ENCODE measurements at regions not wholly inside any gene's neighbourhood (a gene's known extent, or its start where the extent isn't known, plus 50 kb on each side); places are given as distances from the start of the nearest gene placed in this dataset.

DNA sequence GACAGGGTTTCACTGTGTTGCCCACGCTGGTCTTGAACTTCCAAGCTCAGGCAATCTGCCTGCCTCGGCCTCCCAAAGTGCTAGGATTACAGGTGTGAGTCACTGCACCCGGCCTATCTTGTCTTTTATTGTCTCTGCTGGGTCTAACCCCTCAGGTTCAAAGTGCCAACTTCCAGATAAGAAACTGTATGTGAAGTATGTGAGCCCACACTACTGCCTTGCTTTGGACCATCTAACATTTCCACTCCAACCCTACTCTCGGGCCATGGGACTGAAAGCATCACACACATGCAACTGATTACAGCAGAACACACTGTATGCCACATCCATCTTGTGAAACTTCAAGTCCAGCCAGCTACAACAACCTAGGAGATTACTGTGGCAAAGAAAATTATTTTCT lies 256.1 kb upstream of the VEPH1 start:
- no peak for DNase-seq
- in situ Hi-C loops (cut with MboI; ENCODE audit: low pct_unique_long_range_greater_than_20kb, low sequenced_read_pairs): no loop called here

DNA sequence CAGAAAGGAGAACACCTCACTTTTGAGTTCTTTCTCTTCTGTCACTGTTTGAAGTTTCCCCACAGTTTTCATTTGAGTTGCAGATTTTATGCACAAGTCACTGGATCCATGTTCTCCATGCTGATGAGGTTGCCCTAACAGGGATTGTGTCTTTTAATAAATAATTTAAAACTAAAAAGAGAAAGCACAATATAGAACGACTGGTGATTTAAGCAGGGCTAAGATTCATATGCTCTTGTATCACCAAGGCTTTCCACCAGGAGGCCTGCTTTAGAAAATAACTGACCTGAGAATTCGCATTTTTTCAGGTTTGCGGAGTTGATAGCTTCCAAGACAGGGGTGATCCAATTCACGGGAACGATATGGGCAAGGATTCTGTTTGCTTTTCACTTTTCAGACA lies 252.0 kb upstream of the VEPH1 start:
- in situ Hi-C loops (cut with MboI; ENCODE audit: low pct_unique_long_range_greater_than_20kb, low sequenced_read_pairs): no loop called here
- no peak for DNase-seq

DNA sequence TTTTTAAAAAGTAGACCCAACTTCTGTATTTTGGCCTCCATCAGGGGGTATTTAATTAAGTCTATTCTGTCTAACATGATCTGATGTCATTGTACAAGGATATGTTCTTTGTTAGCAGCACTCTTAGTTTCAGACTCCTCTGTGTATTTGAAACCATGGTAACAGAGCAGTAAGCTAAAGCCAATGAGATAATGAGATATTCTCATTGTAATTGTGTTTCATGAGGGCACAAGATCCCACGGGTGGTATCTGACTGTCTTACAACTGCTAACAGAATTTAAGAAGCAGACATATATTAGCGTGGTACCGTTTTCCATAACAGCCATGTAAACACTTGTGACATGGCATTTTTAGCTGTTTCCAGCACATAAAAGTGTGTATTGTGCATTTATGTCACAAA lies 251.2 kb upstream of the VEPH1 start:
- in situ Hi-C loops (cut with MboI; ENCODE audit: low pct_unique_long_range_greater_than_20kb, low sequenced_read_pairs): no loop called here
- DNase-seq: no peak

DNA sequence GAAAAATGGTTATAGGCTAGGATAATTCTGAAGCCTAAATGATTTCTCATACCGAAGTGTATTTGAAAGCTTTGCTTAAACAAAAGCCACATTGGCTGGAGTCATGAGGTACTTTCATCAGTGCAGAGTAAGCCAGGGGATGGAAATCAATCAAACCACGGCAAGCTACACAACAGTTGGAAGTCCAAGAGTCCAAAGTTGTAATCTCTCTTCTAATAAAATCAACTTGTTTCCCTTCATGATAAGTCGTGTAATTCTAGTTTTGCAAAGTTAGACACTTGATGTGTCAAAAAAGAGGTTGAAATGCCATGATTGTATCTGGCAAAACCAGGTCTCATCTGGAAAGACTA lies 250.5 kb upstream of the VEPH1 start:
- in situ Hi-C loops (cut with MboI; ENCODE audit: low pct_unique_long_range_greater_than_20kb, low sequenced_read_pairs): no loop called here
- no peak for DNase-seq

DNA sequence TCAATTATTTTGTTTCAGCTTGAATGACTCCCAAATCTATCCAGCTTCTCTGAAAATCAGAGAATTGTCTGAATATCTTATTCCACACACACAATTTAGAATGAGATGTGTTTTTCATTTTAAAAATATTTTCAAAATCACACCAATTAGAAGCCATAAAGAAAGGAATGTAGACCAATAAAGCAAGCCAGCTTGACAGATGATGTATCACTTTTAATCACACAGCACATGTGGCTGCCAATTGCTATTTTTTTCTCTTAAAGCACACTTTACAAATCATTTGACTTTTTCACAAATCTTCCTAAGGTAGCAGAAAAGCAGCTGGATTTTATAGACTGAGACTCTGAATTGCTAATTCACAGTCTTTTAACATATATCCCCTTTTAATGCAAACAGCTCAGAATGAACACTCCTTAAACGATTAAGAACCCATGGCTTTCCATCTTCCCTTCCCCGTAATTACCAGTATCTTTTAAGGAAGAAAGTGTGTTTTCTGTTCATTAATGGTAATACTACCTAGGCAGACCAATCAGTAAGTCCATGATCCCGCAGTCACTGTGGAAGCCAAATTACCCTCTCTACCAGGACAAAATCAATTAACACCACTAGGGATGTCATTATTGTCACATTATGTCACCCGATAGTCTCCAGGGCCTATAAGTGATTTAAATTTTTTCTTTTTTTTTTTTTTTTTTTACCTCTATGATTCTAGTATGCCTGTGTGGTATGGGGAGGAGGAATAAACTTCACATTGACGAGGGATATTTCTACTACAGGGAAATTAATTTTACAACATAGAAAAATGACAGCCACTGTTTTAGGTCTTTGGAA lies 250.0 kb upstream of the VEPH1 start:
- in situ Hi-C loops (cut with MboI; ENCODE audit: low pct_unique_long_range_greater_than_20kb, low sequenced_read_pairs): no loop called here
- DNase-seq: no peak

DNA sequence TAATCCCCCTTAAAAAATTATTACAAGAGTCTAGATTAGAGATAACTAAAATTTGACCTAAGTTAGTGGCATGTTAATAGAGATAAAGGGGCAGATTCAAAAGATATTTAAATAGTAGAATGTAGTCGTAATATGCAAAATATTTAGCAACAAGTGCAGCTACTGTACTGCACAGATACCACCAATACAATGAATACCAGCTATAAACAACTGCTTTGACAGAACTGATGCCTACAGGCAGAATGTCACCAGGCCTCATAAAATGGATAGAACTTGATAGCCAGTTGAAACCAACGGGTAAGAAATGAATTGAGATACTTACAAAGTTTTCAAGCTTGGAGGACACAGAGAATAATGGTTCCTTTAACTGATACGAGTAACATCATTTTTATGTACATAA lies 249.3 kb upstream of the VEPH1 start:
- DNase-seq: no peak
- in situ Hi-C loops (cut with MboI; ENCODE audit: low pct_unique_long_range_greater_than_20kb, low sequenced_read_pairs): no loop called here

DNA sequence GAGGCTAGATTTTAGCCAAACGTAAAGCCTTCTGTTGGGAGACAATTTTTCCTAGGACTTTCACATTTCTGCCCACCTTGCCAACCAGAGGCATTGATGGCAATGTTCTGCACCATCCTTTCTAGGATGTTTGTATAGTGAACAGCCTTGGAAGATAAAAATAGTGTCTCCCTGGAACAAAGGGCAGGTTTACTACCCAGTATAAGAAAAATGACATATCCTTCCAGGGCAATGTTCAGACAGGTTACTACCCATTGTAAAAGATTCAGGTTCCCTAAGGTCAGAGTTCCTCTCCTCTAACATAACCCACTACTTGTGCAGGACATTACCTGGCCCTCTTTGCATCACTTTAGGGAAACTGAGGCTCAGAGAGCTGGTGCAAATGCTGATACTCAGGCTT lies 248.2 kb upstream of the VEPH1 start:
- DNase-seq: no peak
- in situ Hi-C loops (cut with MboI; ENCODE audit: low pct_unique_long_range_greater_than_20kb, low sequenced_read_pairs): no loop called here

DNA sequence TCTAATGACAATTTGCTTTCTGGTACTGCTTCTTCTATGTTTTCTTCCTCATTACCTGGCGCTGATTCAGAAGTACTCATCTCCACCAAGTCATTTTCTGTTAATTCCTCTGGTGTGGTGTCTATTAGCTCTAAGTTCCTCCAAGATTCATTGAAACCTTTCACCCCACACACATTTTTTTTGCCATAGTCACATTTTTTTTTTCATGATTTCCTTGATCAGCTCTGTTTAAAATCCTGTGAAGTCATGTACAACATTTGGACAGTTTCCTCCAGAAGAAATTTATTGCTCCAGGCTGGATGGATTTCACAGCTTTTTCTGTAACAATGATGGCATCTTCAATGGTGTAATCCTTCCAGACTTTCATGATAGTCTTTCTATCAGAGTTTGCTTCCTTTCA lies 243.2 kb upstream of the VEPH1 start:
- no peak for DNase-seq
- in situ Hi-C loops (cut with MboI; ENCODE audit: low pct_unique_long_range_greater_than_20kb, low sequenced_read_pairs): no loop called here

DNA sequence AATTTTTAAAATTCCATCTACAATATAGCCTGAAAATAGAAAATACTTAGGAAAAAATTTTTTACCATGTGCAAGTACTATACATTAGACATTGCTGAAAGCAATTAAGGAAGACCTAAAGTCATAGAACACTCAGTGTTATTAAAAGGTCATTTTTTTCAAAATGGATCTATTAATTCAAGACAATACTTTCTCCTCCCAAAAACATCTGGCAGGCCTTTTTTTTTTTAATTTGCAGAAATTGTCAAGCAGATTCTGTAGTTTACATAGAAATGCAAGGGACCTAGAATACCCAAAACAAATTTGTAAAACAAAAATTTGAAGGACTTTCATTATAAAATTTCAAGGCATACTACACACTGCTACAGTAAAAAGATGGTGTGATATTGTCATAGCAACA lies 238.4 kb upstream of the VEPH1 start:
- in situ Hi-C loops (cut with MboI; ENCODE audit: low pct_unique_long_range_greater_than_20kb, low sequenced_read_pairs): no loop called here
- DNase-seq: no peak

DNA sequence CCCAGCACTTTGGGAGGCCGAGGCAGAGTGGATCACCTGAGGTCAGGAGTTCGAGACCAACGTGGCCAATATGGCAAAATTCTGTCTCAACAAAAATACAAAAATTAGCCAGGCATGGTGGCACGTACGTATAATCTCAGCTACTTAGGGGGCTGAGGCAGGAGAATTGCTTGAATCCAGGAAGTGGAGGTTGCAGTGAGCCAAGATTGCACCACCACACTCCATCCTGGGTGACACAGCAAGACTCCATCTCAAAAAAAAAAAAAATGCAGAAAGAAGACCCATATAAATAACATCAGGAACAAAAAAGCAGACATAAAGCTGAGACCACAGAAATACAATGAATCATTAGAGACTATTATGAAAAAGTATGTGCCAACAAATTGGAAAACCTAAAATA lies 235.2 kb upstream of the VEPH1 start:
- in situ Hi-C loops (cut with MboI; ENCODE audit: low pct_unique_long_range_greater_than_20kb, low sequenced_read_pairs): no loop called here
- no peak for DNase-seq

DNA sequence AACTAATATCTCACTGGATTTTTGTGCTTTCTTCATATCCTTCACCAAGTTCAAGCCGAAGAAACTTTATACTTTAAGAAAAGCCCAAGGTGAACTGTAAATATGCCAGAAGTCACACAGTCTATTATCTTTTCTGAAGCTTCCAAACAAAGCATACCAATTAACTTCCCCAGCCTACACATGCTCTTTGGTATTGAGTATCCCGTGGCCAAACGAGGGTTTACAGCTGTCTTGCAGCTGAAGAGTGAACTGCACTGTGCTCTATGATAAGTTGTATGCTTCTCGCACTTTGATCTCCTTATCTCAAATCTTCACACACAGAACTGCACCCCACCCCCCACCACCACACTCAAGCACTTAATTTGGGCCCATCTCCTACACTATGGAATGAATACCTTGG lies 215.6 kb upstream of the VEPH1 start:
- in situ Hi-C loops (cut with MboI; ENCODE audit: low pct_unique_long_range_greater_than_20kb, low sequenced_read_pairs): no loop called here
- DNase-seq: no peak

DNA sequence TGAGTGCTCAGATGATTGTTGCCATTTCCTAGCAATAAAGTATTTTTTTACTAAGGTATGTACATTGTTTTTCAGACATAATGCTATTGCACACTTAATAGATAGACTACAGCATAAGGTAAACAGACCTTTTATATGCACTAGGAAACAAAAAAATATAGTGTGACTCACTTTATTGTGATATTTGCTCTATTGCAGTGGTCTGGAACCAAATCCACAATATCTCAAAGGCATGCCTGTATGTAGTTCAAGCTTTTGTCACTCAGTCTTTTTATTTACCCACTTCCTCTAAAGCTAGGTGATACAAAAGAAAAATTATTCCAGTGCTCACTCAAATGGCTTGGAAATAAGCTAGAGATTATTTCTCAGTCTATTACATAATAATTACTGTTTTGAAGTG lies 209.9 kb upstream of the VEPH1 start:
- DNase-seq: no peak
- in situ Hi-C loops (cut with MboI; ENCODE audit: low pct_unique_long_range_greater_than_20kb, low sequenced_read_pairs): no loop called here

DNA sequence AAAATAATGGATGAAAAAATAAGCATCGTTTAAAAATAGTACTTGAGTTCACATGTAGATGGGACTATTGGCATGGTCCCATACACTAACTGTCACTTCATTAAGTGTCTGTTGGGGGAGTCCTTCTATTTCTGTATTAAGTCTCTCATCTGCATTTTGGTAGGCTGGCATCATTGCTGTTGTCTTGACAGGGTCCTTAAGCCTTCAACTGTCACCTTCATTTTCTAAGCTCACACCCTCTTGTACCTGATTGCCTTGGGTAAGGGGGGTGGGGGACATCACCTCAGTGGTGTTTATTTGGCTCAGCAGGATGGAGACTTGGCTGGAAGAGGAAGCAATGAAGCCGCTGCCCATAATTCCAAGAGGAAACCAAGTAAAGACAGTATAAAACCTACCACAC lies 202.0 kb upstream of the VEPH1 start:
- in situ Hi-C loops (cut with MboI; ENCODE audit: low pct_unique_long_range_greater_than_20kb, low sequenced_read_pairs): no loop called here
- DNase-seq: no peak

DNA sequence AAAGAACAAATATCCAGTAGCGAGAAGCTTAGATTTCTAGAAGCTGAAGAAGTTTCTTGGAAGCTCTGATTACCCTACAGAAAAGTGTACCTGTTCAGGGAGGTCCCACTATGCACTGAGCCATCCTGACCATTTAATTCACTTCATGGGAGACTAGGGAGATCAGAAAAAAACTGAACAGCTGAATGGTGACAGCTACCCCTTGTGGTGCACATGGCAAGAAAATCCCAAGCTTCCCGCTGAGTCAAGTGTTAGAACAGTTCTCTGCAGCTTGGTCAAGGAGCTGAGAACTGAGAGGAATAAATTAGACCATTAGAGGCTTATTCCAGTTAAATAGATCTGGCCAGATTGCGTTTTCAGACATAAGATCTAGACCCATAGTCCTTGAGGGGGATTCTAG lies 197.2 kb upstream of the VEPH1 start:
- no peak for DNase-seq
- in situ Hi-C loops (cut with MboI; ENCODE audit: low pct_unique_long_range_greater_than_20kb, low sequenced_read_pairs): no loop called here

DNA sequence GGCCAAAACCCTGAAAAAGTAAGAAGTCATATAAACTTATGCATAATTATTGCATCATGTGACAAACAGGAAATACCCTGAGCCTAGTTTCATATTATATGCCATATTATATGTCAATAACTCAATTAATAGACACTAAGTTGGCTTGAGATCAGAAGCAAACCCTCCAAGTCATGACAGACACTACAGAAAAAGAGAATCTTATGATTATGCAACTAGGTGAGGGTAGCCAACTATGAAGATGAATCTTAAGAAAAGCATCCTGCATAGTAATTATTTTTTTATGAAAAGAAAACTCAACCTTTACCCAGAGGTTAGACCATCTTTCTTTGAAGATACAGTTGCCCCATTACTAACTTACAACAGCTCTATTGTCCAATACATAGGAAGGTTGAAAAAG lies 192.4 kb upstream of the VEPH1 start:
- in situ Hi-C loops (cut with MboI; ENCODE audit: low pct_unique_long_range_greater_than_20kb, low sequenced_read_pairs): no loop called here

DNA sequence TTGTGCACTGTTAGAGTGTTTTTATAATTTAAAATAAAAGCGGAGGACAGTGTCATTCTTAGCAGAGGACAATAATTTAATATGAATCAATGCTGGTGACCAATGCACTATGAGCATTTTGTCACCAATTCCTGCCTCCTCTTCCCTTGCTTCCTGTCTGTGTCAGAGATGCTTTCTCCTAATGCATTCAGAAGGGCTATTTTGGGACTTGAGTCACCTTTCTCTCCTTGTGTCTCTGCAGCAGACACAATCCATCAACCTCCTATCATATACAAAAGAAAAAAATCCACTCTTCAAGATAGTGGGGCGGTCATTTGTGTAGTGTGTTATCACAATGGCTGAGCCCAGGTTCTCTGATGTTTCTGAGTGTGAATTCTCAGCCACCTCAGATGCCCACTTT lies 191.9 kb upstream of the VEPH1 start:
- in situ Hi-C loops (cut with MboI; ENCODE audit: low pct_unique_long_range_greater_than_20kb, low sequenced_read_pairs): no loop called here

More for the DNA sequence above, 192.4 kb upstream of the VEPH1 start:
- no peak for DNase-seq

DNA sequence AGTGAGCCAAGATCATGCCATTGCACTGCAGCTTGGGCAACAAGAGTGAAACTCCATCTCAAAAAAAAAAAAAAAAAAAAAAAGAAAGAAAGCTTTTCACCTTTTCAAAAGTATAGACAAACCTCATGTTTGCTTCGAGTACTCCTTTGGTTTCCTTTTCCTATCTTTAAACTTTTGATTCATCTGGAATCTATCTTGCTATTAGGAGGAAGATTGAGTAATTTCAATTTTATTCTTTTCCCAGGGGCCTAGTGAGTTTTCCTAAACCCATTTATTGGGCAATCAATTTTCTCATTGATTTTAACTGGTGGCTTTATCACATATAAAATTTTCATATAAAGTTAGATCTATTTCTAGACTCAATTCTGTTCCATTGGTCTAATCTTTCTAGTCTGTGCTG lies 190.5 kb upstream of the VEPH1 start:
- in situ Hi-C loops (cut with MboI; ENCODE audit: low pct_unique_long_range_greater_than_20kb, low sequenced_read_pairs): no loop called here
- DNase-seq: no peak

More for the DNA sequence above, 191.9 kb upstream of the VEPH1 start:
- DNase-seq: no peak

DNA sequence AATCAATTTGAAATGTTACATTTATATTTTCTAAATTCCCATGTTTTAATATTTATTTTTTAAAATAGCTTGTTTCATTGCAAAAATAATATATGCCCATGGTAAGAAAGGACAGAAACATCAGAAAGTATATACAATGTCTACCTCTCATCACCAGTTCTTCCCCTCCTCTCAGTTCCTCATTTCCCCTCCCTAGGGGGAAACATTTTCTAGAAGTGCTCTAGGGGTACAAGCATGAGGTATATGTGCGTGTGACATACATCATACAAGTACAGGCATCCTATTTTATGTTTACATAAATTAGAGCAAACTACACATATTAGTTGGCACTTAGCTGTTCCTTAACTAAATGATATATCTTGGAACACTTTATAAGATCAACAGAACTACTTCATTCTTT lies 189.3 kb upstream of the VEPH1 start:
- DNase-seq: no peak
- in situ Hi-C loops (cut with MboI; ENCODE audit: low pct_unique_long_range_greater_than_20kb, low sequenced_read_pairs): no loop called here

DNA sequence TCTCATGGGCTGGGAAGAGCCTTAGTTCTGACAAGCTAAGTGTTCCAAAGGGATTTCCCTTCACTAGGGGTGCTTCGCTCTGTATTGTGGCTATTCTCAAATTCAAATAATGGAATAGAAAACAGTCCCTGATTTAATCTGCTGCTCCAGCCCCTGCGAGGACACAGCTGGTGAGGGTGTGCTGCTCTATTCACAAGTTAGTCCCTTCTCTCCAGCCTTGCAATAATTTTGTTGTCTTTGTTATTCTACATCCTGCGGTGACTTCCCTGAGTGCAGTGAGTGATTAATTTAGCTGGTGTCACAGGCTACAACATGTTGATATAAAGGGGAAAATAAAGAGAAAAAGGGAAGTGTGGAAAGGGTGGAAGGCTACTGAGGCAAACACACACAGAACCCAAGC lies 180.5 kb upstream of the VEPH1 start:
- no peak for DNase-seq

DNA sequence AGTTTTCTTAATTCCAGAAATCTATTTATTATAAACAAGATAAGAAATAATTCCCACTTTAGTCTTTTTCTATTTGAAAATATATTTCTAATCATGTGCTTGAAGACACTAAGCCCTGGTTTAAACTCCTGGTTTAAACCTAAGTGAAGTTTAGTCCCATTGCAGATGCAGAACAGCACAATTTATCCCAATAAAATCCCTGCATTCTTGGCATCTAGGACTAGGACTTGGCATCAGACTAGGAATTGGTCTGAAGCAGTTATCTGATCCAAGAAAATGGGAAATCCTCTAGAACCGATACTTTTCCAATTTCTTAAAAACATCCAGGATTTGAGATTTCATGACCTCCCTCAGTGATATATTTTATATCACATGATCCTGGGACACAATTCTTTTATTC lies 168.8 kb upstream of the VEPH1 start:
- in situ Hi-C loops (cut with MboI; ENCODE audit: low pct_unique_long_range_greater_than_20kb, low sequenced_read_pairs): no loop called here
- DNase-seq: no peak

More for the DNA sequence above, 180.5 kb upstream of the VEPH1 start:
- in situ Hi-C loops (cut with MboI; ENCODE audit: low pct_unique_long_range_greater_than_20kb, low sequenced_read_pairs): no loop called here

DNA sequence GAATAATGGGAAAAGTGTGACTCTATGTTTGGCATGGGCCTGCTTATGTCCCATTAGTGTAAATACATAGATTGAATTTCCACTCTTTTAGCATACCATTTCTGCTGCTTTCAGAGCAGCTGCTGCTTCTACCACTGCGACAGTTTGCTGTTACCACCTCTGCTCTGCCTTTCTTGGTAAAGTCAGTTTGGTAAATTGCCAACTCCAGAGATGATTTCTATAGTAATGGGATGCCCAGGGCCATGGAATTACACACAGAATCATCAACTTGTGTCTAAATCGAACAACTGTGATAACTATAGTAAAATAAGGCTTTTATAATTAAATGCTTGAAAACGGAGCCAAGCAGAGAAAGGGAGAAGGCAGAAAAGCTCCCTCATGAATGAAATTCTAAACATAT lies 168.4 kb upstream of the VEPH1 start:
- in situ Hi-C loops (cut with MboI; ENCODE audit: low pct_unique_long_range_greater_than_20kb, low sequenced_read_pairs): no loop called here
- no peak for DNase-seq

DNA sequence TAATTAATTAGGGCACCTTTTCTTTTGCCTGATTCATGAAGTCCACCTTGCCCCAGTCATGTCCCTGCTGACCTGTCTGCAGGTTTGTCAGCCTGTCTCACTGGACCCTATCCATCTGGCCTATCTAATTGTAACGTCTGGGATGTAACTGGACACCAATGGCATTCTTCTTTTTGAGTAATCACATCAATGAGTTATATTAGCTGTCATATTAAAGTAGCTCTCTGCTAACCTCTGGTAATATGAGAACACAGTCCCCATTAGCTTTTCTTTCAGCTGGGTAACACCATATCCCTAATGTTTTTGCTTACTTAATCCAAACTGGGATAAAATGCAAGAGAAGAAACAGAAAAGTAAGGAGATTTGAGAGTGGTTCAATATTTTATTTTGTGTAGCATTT lies 166.2 kb upstream of the VEPH1 start:
- DNase-seq: no peak
- in situ Hi-C loops (cut with MboI; ENCODE audit: low pct_unique_long_range_greater_than_20kb, low sequenced_read_pairs): no loop called here

Measured in KBM-7 (cell line).